ENCODE measurements at regions not wholly inside any gene's neighbourhood (a gene's known extent, or its start where the extent isn't known, plus 50 kb on each side); places are given as distances from the start of the nearest gene placed in this dataset.

DNA sequence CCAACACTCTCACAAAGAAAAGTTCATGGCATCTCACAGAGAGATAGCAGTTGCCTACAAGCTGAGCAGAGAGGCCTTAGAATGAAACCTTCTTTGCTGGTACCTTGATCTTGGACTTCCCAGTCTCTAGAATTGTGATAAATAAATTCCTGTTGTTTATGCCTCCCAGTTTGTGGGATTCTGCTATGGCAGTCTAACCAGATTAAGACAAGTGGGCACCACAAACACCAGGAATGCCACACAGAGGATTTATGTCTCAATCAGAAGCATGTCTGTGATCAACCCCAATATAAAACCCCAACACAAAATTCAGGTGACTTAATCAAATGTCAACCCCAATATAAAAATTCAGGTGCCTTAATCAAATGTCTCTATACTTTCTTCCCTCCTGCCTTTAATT lies 581.3 kb downstream of the XPNPEP1 start:
- CTCF ChIA-PET = interaction anchor here (0.7 kb wide), 1 partner anchor 522 kb away, joined by 3 read pairs; no protein-coding TSS in a partner anchor

GRCh38 chr10:109328001-109328400 lies 595.3 kb downstream of the XPNPEP1 start:
- no peaks in the 10 kb centered on the region for H3K36me3 ChIP-seq (ENCODE audit: control insufficient read depth in 2 of 2, insufficient read depth in 1 of 2, low read length in 2 of 2)
- TF ChIP-seq ZNF155 (tag by site-specific recombination; IDR thresholded peaks at IDR 0.05) (no peak), ZXDB (tag by site-specific recombination; IDR thresholded peaks at IDR 0.05) (no peak), SP3 (tag by site-specific recombination; IDR thresholded peaks at IDR 0.05) (no peak), ZNF423 (tag by site-specific recombination; IDR thresholded peaks at IDR 0.05) (no peak), ZNF621 (tag by site-specific recombination; IDR thresholded peaks at IDR 0.05) (no peak), ZBTB21 (tag by site-specific recombination; IDR thresholded peaks at IDR 0.05) (no peak), ZFP41 (tag by site-specific recombination; IDR thresholded peaks at IDR 0.05; ENCODE audit: borderline replicate concordance) (no peak), ZFP37 (tag by site-specific recombination; IDR thresholded peaks at IDR 0.05) (no peak), ZNF660 (tag by site-specific recombination; IDR thresholded peaks at IDR 0.05) (no peak), ZSCAN5A (tag by site-specific recombination; IDR thresholded peaks at IDR 0.05) (no peak), ZNF174 (tag by site-specific recombination; IDR thresholded peaks at IDR 0.05) (no peak), ZNF658 (tag by site-specific recombination; IDR thresholded peaks at IDR 0.05) (no peak), ZNF558 (tag by site-specific recombination; IDR thresholded peaks at IDR 0.05) (no peak), ZNF473 (tag by site-specific recombination; IDR thresholded peaks at IDR 0.05) (no peak), ZNF311 (tag by site-specific recombination; IDR thresholded peaks at IDR 0.05; ENCODE audit: borderline replicate concordance) (no peak), ZNF530 (tag by site-specific recombination; IDR thresholded peaks at IDR 0.05; ENCODE audit: low read depth) (no peak), ZNF350 (tag by site-specific recombination; IDR thresholded peaks at IDR 0.05) (no peak), ZNF701 (tag by site-specific recombination; IDR thresholded peaks at IDR 0.05) (no peak)
- TF ChIP-seq, protein P1, sequence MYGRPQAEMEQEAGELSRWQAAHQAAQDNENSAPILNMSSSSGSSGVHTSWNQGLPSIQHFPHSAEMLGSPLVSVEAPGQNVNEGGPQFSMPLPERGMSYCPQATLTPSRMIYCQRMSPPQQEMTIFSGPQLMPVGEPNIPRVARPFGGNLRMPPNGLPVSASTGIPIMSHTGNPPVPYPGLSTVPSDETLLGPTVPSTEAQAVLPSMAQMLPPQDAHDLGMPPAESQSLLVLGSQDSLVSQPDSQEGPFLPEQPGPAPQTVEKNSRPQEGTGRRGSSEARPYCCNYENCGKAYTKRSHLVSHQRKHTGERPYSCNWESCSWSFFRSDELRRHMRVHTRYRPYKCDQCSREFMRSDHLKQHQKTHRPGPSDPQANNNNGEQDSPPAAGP (tag by site-specific recombination; IDR thresholded peaks at IDR 0.05) = no peak
- H3K4me3 ChIP-seq (ENCODE audit: low read depth, low read length) = no peak overlapping the region
- no peaks in the 10 kb centered on the region for H3K9me3 ChIP-seq (ENCODE audit: control insufficient read depth, insufficient read depth, low read depth, low read length)
- ChIA-PET CTCF (interaction anchor here (0.6 to 0.8 kb wide), 2 partner anchors 155 to 733 kb away, joined by 3 read pairs; no protein-coding TSS in a partner anchor), POLR2A (no interaction called here)
- no peak overlapping the region for H3K27ac ChIP-seq (ENCODE audit: extremely low read depth, low read depth, low read length)
- H3K4me1 ChIP-seq (ENCODE audit: control insufficient read depth, insufficient read depth, low read length) = no peaks in the 10 kb centered on the region

More for the DNA sequence above, 581.3 kb downstream of the XPNPEP1 start:
- TF ChIP-seq ZNF677 (tag by site-specific recombination; IDR thresholded peaks at IDR 0.05) (no peak), BCL11A (tag by site-specific recombination; IDR thresholded peaks at IDR 0.05; ENCODE audit: low read depth) (no peak), ZNF530 (tag by site-specific recombination; IDR thresholded peaks at IDR 0.05; ENCODE audit: low read depth) (no peak), ZNF10 (tag by site-specific recombination; IDR thresholded peaks at IDR 0.05) (no peak), ZNF248 (tag by site-specific recombination; IDR thresholded peaks at IDR 0.05) (no peak), ZNF792 (tag by site-specific recombination; IDR thresholded peaks at IDR 0.05) (no peak), REPIN1 (tag by site-specific recombination; IDR thresholded peaks at IDR 0.05; ENCODE audit: low read depth) (no peak), GFI1B (tag by site-specific recombination; IDR thresholded peaks at IDR 0.05) (no peak), ZSCAN23 (tag by site-specific recombination; IDR thresholded peaks at IDR 0.05) (no peak), TRIM28 (IDR thresholded peaks at IDR 0.05; ENCODE audit: borderline replicate concordance, low read length) (no peak), ZXDB (tag by site-specific recombination; IDR thresholded peaks at IDR 0.05) (no peak), ZNF114 (tag by site-specific recombination; IDR thresholded peaks at IDR 0.05) (no peak), ZNF585B (tag by site-specific recombination; IDR thresholded peaks at IDR 0.05) (no peak)
- TF ChIP-seq, protein P2, sequence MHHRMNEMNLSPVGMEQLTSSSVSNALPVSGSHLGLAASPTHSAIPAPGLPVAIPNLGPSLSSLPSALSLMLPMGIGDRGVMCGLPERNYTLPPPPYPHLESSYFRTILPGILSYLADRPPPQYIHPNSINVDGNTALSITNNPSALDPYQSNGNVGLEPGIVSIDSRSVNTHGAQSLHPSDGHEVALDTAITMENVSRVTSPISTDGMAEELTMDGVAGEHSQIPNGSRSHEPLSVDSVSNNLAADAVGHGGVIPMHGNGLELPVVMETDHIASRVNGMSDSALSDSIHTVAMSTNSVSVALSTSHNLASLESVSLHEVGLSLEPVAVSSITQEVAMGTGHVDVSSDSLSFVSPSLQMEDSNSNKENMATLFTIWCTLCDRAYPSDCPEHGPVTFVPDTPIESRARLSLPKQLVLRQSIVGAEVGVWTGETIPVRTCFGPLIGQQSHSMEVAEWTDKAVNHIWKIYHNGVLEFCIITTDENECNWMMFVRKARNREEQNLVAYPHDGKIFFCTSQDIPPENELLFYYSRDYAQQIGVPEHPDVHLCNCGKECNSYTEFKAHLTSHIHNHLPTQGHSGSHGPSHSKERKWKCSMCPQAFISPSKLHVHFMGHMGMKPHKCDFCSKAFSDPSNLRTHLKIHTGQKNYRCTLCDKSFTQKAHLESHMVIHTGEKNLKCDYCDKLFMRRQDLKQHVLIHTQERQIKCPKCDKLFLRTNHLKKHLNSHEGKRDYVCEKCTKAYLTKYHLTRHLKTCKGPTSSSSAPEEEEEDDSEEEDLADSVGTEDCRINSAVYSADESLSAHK (tag by site-specific recombination; IDR thresholded peaks at IDR 0.05) = no peak
- TF ChIP-seq, protein P3, sequence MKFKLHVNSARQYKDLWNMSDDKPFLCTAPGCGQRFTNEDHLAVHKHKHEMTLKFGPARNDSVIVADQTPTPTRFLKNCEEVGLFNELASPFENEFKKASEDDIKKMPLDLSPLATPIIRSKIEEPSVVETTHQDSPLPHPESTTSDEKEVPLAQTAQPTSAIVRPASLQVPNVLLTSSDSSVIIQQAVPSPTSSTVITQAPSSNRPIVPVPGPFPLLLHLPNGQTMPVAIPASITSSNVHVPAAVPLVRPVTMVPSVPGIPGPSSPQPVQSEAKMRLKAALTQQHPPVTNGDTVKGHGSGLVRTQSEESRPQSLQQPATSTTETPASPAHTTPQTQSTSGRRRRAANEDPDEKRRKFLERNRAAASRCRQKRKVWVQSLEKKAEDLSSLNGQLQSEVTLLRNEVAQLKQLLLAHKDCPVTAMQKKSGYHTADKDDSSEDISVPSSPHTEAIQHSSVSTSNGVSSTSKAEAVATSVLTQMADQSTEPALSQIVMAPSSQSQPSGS (tag by site-specific recombination; IDR thresholded peaks at IDR 0.05; ENCODE audit: low read depth) = no peak
- Histone ChIP-seq H3K4me3 (ENCODE audit: low read depth, low read length) (no peak overlapping the region), H3K9me3 (ENCODE audit: control insufficient read depth, insufficient read depth, low read depth, low read length) (no peaks in the 10 kb centered on the region), H3K4me1 (ENCODE audit: control insufficient read depth, insufficient read depth, low read length) (no peaks in the 10 kb centered on the region), H3K27ac (ENCODE audit: extremely low read depth, low read depth, low read length) (no peak overlapping the region), H3K36me3 (ENCODE audit: control insufficient read depth in 2 of 2, insufficient read depth in 1 of 2, low read length in 2 of 2) (no peaks in the 10 kb centered on the region)
- POLR2A ChIA-PET = no interaction called here
